Epithelial cell of esophagus (primary cell): ENCODE measurements at regions not wholly inside any gene's neighbourhood (a gene's known extent, or its start where the extent isn't known, plus 50 kb on each side); places are given as distances from the start of the nearest gene placed in this dataset.

ENCODE experiments used
- DNase-seq: peaks from one replicate; pipeline ENCODE4 v3.0.0; 2010; ENCODE audit warnings: low read depth
- H3K4me3 ChIP-seq: 2 replicates; pipeline ENCODE4 v1.5.1; 2011; ENCODE audit warnings: mild to moderate bottlenecking, low read length, control low read depth
- TF ChIP-seq, protein P1 (sequence below): IDR thresholded peaks from 2 replicates; pipeline ENCODE4 v1.5.1; 2011; ENCODE audit warnings: low read depth, mild to moderate bottlenecking, low read length, control low read depth, inconsistent platforms; ENCODE audit not compliant: insufficient read depth; ENCODE audit errors: missing control alignments

DNA sequence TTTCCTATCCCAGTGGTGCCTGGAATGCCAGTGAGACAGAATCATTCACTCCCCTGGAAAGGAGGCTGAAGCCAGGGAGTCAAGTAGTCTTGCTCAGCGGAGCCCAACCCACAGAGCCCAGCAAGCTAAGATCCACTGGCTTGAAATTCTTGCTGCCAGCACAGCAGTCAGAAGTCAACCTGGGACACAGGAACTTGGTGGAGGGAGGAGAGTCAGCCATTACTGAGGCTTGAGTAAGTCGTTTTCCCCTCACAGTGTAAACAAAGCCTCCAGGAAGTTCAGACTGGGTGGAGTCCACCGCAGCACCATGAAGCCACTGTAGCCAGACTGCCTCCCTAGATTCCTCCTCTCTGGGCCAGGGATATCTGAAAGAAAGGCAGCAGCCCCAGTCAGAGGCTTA is 283.2 kb upstream of the CPEB2 start:
- H3K4me3 ChIP-seq, result no peak overlapping the region
- DNase-seq, result peak; percentile 82
- TF ChIP-seq, protein P1, sequence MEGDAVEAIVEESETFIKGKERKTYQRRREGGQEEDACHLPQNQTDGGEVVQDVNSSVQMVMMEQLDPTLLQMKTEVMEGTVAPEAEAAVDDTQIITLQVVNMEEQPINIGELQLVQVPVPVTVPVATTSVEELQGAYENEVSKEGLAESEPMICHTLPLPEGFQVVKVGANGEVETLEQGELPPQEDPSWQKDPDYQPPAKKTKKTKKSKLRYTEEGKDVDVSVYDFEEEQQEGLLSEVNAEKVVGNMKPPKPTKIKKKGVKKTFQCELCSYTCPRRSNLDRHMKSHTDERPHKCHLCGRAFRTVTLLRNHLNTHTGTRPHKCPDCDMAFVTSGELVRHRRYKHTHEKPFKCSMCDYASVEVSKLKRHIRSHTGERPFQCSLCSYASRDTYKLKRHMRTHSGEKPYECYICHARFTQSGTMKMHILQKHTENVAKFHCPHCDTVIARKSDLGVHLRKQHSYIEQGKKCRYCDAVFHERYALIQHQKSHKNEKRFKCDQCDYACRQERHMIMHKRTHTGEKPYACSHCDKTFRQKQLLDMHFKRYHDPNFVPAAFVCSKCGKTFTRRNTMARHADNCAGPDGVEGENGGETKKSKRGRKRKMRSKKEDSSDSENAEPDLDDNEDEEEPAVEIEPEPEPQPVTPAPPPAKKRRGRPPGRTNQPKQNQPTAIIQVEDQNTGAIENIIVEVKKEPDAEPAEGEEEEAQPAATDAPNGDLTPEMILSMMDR, result no peak

DNA sequence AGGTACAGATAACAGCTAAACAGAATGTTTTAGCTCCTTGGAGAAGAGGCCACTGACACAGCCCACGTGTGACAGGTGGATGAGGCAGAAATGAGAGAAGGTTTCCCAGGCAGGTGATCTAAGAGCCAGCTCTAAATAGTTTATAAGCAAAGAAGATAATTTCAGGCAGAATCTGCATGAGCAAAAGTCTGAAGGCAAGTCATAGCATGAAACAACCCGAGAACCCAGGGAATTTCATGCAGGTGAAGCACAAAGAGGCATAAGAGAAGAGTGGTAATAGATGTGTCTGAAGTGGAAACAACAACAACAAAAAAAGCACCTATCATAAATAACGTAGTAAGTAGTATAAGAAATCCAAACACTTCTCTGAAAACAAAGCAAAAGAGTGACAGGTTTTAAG is 275.8 kb upstream of the CPEB2 start:
- TF ChIP-seq, protein P1, result no peak
- peak overlapping the region; percentile 17 for H3K4me3 ChIP-seq
- DNase-seq, result peak; percentile 93

DNA sequence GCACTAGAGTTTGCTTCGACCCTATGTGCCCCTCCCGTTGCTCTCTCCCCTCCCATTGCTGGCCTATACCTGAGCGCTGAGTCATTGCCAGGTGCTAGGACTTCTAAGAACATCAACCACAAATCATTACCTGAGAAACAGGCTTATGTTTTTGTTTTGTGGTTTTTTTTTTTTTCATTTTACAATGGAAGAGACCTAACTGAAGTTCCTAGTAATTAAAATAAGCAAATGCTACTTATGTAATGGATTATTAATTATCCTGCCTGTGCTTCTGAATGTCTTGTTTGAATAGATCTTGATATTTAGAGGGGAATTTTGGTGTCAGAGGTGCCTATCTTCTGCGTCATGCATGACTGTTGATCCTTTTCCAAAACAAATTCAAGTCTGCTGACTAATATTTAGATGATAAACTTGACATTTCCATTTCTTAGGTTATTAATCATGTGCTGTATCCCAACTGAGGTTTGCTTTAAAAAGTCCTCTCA is 275.4 kb upstream of the CPEB2 start:
- peak; percentile 96 for DNase-seq
- TF ChIP-seq, protein P1, result no peak

DNA sequence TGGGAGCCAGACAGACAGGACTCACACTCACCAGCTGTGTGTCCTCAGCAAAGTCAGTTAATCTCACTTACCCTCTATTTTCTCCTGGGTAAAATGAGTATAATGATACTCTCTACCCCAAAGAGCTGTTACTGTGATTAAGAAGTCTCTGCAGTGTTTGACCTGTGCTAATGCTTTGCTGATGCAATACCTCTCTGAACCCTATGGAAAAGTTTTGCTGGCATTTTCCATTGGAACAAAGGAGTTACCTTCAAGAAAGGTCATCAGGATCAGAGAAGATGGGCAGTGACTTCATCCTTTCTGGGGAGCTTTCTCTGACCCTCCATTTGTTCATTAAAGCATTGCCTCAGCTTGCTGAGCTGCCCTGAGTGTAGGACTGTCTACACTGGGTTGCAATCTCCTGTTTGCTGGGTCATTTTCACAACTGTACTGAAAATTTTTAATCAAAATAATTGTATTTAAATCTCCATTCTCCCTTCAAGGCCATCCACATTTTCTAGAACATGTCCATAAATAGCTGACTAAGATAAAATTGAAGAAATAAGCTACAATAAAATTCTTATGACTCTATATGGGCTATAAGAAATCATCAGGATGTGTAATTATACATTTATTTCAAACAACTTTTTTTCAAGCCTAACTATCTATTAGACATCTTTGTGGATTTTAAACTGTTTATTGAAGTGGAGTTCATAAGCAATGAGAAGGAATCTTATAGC is 272.8 kb upstream of the CPEB2 start:
- TF ChIP-seq, protein P1, result no peak
- no peak for DNase-seq
- H3K4me3 ChIP-seq, result no peak overlapping the region

More for the DNA sequence above, 275.4 kb upstream of the CPEB2 start:
- H3K4me3 ChIP-seq, result peak overlapping the region; percentile 17

DNA sequence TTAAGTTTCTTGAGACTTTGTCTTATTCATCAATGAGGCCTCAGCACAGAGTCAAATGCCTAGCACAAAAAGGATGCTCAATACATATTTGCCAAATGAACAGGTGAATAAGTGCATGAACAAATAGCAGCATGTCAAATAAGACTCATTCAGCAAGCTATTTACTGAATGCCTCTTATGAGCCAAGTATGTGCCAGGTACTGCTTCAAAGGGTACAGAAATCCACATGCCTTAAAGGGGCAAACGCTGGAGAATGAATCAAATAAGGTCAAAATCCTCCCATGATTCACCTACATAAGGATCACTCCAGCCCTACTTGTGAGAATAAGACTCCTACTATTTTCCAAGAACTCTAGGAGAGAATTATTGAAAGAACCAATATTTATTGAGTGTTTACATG is 260.2 kb upstream of the CPEB2 start:
- DNase-seq, result no peak
- no peak overlapping the region for H3K4me3 ChIP-seq
- TF ChIP-seq, protein P1, result no peak

DNA sequence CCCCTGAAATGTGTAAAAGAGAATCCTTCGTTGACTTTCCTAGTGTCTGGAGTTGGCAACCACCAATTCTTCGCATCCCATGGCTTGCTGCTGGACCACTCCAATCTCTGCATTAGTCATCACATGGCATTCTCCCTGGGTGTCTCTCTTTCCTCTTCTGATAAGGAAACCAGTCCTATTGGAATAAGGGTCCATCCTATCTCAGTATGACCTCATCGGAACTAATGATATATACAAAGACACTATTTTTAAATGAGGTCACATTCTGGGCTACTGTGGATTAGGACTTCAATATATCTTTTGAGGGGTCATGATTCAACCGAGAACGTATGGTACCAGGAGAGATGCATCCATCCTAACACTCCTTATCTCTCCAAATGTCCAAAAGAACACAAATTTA is 259.1 kb upstream of the CPEB2 start:
- no peak for DNase-seq
- TF ChIP-seq, protein P1, result no peak
- H3K4me3 ChIP-seq, result no peak overlapping the region

DNA sequence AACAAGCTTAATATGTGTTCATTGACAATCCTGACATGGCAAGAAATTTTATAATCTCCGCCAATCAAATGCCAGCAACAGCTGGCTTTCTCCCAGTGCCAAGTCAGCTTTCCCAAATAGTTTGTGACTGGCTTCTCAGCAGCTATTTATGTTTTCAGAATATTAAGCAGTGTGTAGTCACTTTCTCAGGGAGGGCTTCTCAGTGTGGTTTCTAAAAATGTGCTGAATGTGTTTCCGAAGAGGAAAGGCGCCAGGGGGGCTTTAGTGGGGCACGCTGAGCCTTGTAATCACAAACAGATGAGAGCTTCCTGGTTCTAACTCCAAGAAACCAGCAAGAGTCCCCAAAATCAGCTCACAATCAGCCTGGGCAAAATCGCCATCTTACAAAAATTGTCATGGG is 258.7 kb upstream of the CPEB2 start:
- TF ChIP-seq, protein P1, result no peak

More for the DNA sequence above, 258.7 kb upstream of the CPEB2 start:
- no peak overlapping the region for H3K4me3 ChIP-seq
- DNase-seq, result no peak
